ENCODE measurements at regions not wholly inside any gene's neighbourhood (a gene's known extent, or its start where the extent isn't known, plus 50 kb on each side); places are given as distances from the start of the nearest gene placed in this dataset.
A peak's percentile ranks its signal among the peaks of the same experiment; 100 is the strongest.

DNA sequence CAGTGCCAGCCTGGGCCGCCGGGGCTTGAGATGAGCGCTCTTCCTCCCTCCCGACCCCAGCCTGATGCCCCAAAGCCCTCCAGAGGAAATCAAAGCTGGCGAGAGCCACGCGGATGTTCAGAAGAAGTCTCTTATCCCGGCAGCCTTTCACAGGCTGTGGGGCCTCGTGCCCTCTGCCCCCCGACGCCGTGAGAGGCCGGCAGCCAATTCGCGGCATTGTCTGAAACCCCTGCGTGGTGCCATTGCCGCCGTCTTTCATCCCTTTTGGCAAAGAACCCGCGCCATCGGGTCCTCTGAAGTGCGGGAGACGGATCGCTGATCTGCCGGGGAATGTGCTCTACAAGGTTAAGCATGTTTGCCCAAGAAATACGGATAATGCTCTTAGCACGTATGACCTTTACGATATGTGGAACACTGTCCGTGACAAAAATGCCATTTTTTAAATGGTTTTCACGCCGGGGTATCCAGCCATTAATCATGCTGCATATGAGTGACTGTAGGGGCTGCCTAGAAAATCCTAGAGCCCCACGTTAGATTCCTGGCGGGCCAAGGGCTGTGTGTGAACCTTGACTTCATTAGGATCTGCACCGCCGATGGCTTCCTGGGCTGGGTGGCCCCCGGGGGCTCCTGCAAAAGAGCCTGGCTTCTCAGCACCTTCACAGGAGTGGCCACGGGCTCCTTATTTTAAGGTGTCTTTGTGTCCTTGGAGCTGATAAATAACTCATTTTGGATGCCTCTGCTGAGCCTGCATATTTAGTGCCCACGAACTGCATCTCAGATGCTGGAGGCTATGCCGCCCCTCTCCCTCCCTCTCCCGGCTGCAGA is 165.1 kb upstream of the TNRC6C start:
- ATAC-seq (ENCODE audit: low read depth in 2 of 2) (no peak), DNase-seq (no peak)
- Mint-ChIP-seq H3K27me3 (peaks cover 30% of the 10 kb centered on the region), H3K9me3 (no peaks in the 10 kb centered on the region), H3K27ac (no peak overlapping the region), H3K4me3 (no peak overlapping the region), H3K36me3 (no peaks in the 10 kb centered on the region), H3K4me1 (peaks cover 0 to 8% (median 0%) of the 10 kb centered on the region in 4 donors)
- no peak overlapping the region for H3K27ac ChIP-seq (ENCODE audit: insufficient read depth, low read length, poor library complexity, severe bottlenecking)
- H3K4me3 ChIP-seq (ENCODE audit: low read depth, low read length): no peak overlapping the region
- no peaks in the 10 kb centered on the region for H3K9me3 ChIP-seq (ENCODE audit: control insufficient read depth in 2 of 2, low read length in 2 of 2)
- no peaks in the 10 kb centered on the region for H3K27me3 ChIP-seq (ENCODE audit: control insufficient read depth, insufficient read depth, low read length)
- H3K36me3 ChIP-seq (ENCODE audit: control insufficient read depth, insufficient read depth, low read length): no peaks in the 10 kb centered on the region
- no peaks in the 10 kb centered on the region for H3K4me1 ChIP-seq (ENCODE audit: control insufficient read depth, insufficient read depth, low read length, poor library complexity, severe bottlenecking)

- ATAC-seq (ENCODE audit: low read depth in 2 of 2) (no peak), DNase-seq (no peak)
- Mint-ChIP-seq H3K27me3 (peaks cover 30% of the 10 kb centered on the region), H3K36me3 (no peaks in the 10 kb centered on the region), H3K4me1 (peaks cover 0 to 8% (median 0%) of the 10 kb centered on the region in 4 donors), H3K4me3 (no peak overlapping the region), H3K9me3 (no peaks in the 10 kb centered on the region), H3K27ac (no peak overlapping the region)
- Histone ChIP-seq H3K27me3 (ENCODE audit: control insufficient read depth, insufficient read depth, low read length) (no peaks in the 10 kb centered on the region), H3K4me1 (ENCODE audit: control insufficient read depth, insufficient read depth, low read length, poor library complexity, severe bottlenecking) (no peaks in the 10 kb centered on the region), H3K9me3 (ENCODE audit: control insufficient read depth in 2 of 2, low read length in 2 of 2) (no peaks in the 10 kb centered on the region), H3K27ac (ENCODE audit: insufficient read depth, low read length, poor library complexity, severe bottlenecking) (no peak overlapping the region), H3K36me3 (ENCODE audit: control insufficient read depth, insufficient read depth, low read length) (no peaks in the 10 kb centered on the region), H3K4me3 (ENCODE audit: low read depth, low read length) (no peak overlapping the region)
Observed at GRCh38 chr17:77793971-77794235, 164.6 kb upstream of the TNRC6C start.

DNA sequence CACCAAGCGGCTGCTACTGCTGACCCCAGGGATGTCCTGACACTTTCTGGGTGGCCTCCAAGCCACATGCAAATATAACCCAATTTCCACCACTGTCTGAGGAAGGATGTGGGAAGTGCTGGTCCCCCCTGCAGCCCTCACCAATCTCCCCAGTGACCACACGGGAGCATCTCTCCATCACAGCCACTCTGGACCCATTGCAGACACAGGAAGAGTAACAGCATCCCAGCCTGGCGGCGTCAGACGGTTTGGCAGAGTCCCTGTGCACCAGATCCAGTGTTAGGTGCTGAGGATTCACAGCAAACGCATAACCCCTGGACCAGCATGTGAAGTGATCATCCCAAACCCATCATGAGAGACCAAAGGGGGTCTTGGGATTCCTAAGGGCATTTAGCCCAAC is 163.7 kb upstream of the TNRC6C start:
- Histone ChIP-seq H3K4me3 (ENCODE audit: low read depth, low read length) (no peak overlapping the region), H3K27me3 (ENCODE audit: control insufficient read depth, insufficient read depth, low read length) (no peaks in the 10 kb centered on the region), H3K4me1 (ENCODE audit: control insufficient read depth, insufficient read depth, low read length, poor library complexity, severe bottlenecking) (no peaks in the 10 kb centered on the region), H3K36me3 (ENCODE audit: control insufficient read depth, insufficient read depth, low read length) (no peaks in the 10 kb centered on the region), H3K9me3 (ENCODE audit: control insufficient read depth in 2 of 2, low read length in 2 of 2) (no peaks in the 10 kb centered on the region), H3K27ac (ENCODE audit: insufficient read depth, low read length, poor library complexity, severe bottlenecking) (no peak overlapping the region)
- no peak for ATAC-seq (ENCODE audit: low read depth in 2 of 2)
- Mint-ChIP-seq H3K27me3 (peaks cover 26% of the 10 kb centered on the region), H3K9me3 (no peaks in the 10 kb centered on the region), H3K36me3 (no peaks in the 10 kb centered on the region), H3K27ac (peak overlapping the region in 1 of 3 donors; percentile 22), H3K4me1 (peaks cover 0 to 8% (median 0%) of the 10 kb centered on the region in 4 donors), H3K4me3 (no peak overlapping the region)
- DNase-seq: no peak

- Mint-ChIP-seq H3K36me3 (no peaks in the 10 kb centered on the region), H3K27me3 (peaks cover 21% of the 10 kb centered on the region), H3K27ac (no peak overlapping the region), H3K4me3 (no peak overlapping the region), H3K4me1 (peaks cover 0 to 8% (median 0%) of the 10 kb centered on the region in 4 donors), H3K9me3 (no peaks in the 10 kb centered on the region)
- H3K36me3 ChIP-seq (ENCODE audit: control insufficient read depth, insufficient read depth, low read length): no peaks in the 10 kb centered on the region
- H3K27ac ChIP-seq (ENCODE audit: insufficient read depth, low read length, poor library complexity, severe bottlenecking): no peak overlapping the region
- no peaks in the 10 kb centered on the region for H3K4me1 ChIP-seq (ENCODE audit: control insufficient read depth, insufficient read depth, low read length, poor library complexity, severe bottlenecking)
- no peaks in the 10 kb centered on the region for H3K9me3 ChIP-seq (ENCODE audit: control insufficient read depth in 2 of 2, low read length in 2 of 2)
- no peaks in the 10 kb centered on the region for H3K27me3 ChIP-seq (ENCODE audit: control insufficient read depth, insufficient read depth, low read length)
- H3K4me3 ChIP-seq (ENCODE audit: low read depth, low read length): no peak overlapping the region
- ATAC-seq (ENCODE audit: low read depth in 2 of 2) (no peak), DNase-seq (no peak)
Observed at GRCh38 chr17:77795685-77796084, 162.8 kb upstream of the TNRC6C start.

DNA sequence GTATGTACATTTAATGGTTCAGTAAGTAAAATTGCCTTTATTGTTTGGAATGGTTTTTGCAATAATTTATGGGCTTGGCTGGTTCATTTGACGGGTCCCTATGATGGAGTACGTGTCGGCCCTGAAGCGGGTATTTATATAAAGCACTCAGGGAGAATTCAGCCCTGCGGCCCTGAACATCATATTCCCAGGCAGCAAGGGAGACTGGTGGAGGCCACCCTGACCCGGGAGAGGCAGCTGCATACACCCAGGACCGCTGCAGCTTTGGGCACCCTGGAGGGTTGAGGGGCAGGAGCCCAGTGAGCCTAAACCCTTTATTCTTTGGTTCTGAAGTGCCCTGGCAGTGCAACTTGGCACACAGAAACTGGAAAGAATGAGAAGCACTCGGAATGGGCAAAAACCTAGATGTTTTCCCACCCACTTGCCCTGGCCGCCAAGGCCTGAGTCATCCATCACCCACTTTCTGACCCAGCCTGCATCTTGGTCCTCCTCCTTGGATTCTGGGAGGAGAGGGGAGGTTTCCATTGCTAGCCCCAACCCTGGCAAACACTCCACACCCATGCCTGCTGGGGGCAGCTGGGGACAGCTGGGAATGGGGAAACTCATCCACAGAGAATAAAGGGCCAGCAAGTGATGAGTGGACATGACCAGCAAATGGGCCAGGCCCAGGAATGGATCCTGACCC is 162.2 kb upstream of the TNRC6C start:
- no peak for DNase-seq

DNA sequence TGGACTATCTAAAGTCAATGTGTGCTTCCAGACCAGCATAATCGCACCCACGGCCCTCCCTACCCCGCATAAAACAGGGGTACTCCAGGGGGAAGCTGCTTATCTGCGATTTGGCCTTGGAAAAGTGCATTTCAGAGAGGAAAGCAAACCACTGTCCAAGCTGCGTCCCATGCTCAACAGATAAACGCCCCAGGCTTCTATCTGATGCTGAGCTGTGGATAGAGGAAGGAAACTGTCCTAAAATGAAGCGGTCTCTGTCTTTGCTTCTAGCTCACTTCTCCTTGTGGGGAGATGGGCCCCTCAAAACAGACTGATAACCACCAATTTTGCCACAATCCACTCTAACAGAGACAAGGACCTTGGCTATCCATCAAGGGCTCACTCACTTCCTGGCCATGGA is 160.5 kb upstream of the TNRC6C start:
- no peaks in the 10 kb centered on the region for H3K36me3 ChIP-seq (ENCODE audit: control insufficient read depth, insufficient read depth, low read length)
- no peak overlapping the region for H3K27ac ChIP-seq (ENCODE audit: insufficient read depth, low read length, poor library complexity, severe bottlenecking)
- Mint-ChIP-seq H3K9me3 (peaks cover 0 to 3% (median 0%) of the 10 kb centered on the region in 7 donors), H3K4me3 (no peak overlapping the region), H3K27me3 (peaks cover 29% of the 10 kb centered on the region), H3K36me3 (no peaks in the 10 kb centered on the region), H3K4me1 (peaks cover 0 to 14% (median 0%) of the 10 kb centered on the region in 4 donors), H3K27ac (no peak overlapping the region)
- no peaks in the 10 kb centered on the region for H3K9me3 ChIP-seq (ENCODE audit: control insufficient read depth in 2 of 2, low read length in 2 of 2)
- no peak for ATAC-seq (ENCODE audit: low read depth in 2 of 2)
- H3K4me1 ChIP-seq (ENCODE audit: control insufficient read depth, insufficient read depth, low read length, poor library complexity, severe bottlenecking): no peaks in the 10 kb centered on the region
- H3K4me3 ChIP-seq (ENCODE audit: low read depth, low read length): no peak overlapping the region
- no peaks in the 10 kb centered on the region for H3K27me3 ChIP-seq (ENCODE audit: control insufficient read depth, insufficient read depth, low read length)
- DNase-seq: no peak

More for the DNA sequence above, 162.2 kb upstream of the TNRC6C start:
- peaks cover 0 to 8% (median 0%) of the 10 kb centered on the region in 4 donors for H3K4me1 Mint-ChIP-seq
- H3K27me3 Mint-ChIP-seq: peaks cover 23% of the 10 kb centered on the region
- Histone ChIP-seq H3K4me1 (ENCODE audit: control insufficient read depth, insufficient read depth, low read length, poor library complexity, severe bottlenecking) (no peaks in the 10 kb centered on the region), H3K27ac (ENCODE audit: insufficient read depth, low read length, poor library complexity, severe bottlenecking) (no peak overlapping the region), H3K36me3 (ENCODE audit: control insufficient read depth, insufficient read depth, low read length) (no peaks in the 10 kb centered on the region), H3K9me3 (ENCODE audit: control insufficient read depth in 2 of 2, low read length in 2 of 2) (no peaks in the 10 kb centered on the region), H3K4me3 (ENCODE audit: low read depth, low read length) (no peak overlapping the region), H3K27me3 (ENCODE audit: control insufficient read depth, insufficient read depth, low read length) (no peaks in the 10 kb centered on the region)
- no peak overlapping the region for H3K27ac Mint-ChIP-seq
- no peaks in the 10 kb centered on the region for H3K36me3 Mint-ChIP-seq
- no peak overlapping the region for H3K4me3 Mint-ChIP-seq
- no peak for ATAC-seq (ENCODE audit: low read depth in 2 of 2)
- peaks cover 0 to 2% (median 0%) of the 10 kb centered on the region in 7 donors for H3K9me3 Mint-ChIP-seq

- Mint-ChIP-seq H3K36me3 (no peaks in the 10 kb centered on the region), H3K27ac (no peak overlapping the region), H3K4me3 (no peak overlapping the region), H3K27me3 (peaks cover 30% of the 10 kb centered on the region), H3K4me1 (peaks cover 0 to 14% (median 0%) of the 10 kb centered on the region in 4 donors), H3K9me3 (peaks cover 0 to 3% (median 0%) of the 10 kb centered on the region in 7 donors)
- DNase-seq (no peak), ATAC-seq (ENCODE audit: low read depth in 2 of 2) (no peak)
- Histone ChIP-seq H3K36me3 (ENCODE audit: control insufficient read depth, insufficient read depth, low read length) (no peaks in the 10 kb centered on the region), H3K4me1 (ENCODE audit: control insufficient read depth, insufficient read depth, low read length, poor library complexity, severe bottlenecking) (no peaks in the 10 kb centered on the region), H3K9me3 (ENCODE audit: control insufficient read depth in 2 of 2, low read length in 2 of 2) (no peaks in the 10 kb centered on the region), H3K27ac (ENCODE audit: insufficient read depth, low read length, poor library complexity, severe bottlenecking) (no peak overlapping the region), H3K27me3 (ENCODE audit: control insufficient read depth, insufficient read depth, low read length) (no peaks in the 10 kb centered on the region), H3K4me3 (ENCODE audit: low read depth, low read length) (no peak overlapping the region)
Observed at GRCh38 chr17:77798481-77798880, 160.0 kb upstream of the TNRC6C start.

DNA sequence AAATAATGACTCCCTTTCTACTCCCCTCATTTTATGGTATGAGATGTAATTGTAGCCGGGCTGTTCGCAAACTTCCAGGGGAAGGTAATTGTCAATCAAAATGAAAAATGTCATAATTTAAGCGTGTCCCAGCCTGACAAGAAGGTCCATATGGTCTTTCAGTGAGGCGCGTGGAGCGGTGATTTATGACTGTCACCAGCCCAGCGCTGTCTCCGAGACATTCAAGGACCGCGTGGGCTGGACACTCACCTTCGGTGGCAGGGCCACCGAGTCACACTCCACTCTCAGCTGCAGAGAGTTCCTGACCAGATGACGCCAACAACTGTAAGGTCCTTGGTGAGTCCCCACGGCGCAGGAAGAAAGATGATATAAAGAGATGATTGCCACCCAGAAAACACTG is 157.7 kb upstream of the TNRC6C start:
- H3K36me3 Mint-ChIP-seq: no peaks in the 10 kb centered on the region

More for the DNA sequence above, 157.7 kb upstream of the TNRC6C start:
- Mint-ChIP-seq H3K27me3 (peaks cover 31% of the 10 kb centered on the region), H3K4me1 (peaks cover 0 to 9% (median 0%) of the 10 kb centered on the region in 4 donors), H3K9me3 (peaks cover 0 to 4% (median 0%) of the 10 kb centered on the region in 7 donors), H3K27ac (no peak overlapping the region), H3K4me3 (no peak overlapping the region)
- Histone ChIP-seq H3K9me3 (ENCODE audit: control insufficient read depth in 2 of 2, low read length in 2 of 2) (no peaks in the 10 kb centered on the region), H3K36me3 (ENCODE audit: control insufficient read depth, insufficient read depth, low read length) (no peaks in the 10 kb centered on the region), H3K27me3 (ENCODE audit: control insufficient read depth, insufficient read depth, low read length) (no peaks in the 10 kb centered on the region), H3K27ac (ENCODE audit: insufficient read depth, low read length, poor library complexity, severe bottlenecking) (no peak overlapping the region), H3K4me3 (ENCODE audit: low read depth, low read length) (no peak overlapping the region), H3K4me1 (ENCODE audit: control insufficient read depth, insufficient read depth, low read length, poor library complexity, severe bottlenecking) (no peaks in the 10 kb centered on the region)
- ATAC-seq (ENCODE audit: low read depth in 2 of 2) (no peak), DNase-seq (no peak)
